ENCODE measurements at regions not wholly inside any gene's neighbourhood (a gene's known extent, or its start where the extent isn't known, plus 50 kb on each side); places are given as distances from the start of the nearest gene placed in this dataset.

DNA sequence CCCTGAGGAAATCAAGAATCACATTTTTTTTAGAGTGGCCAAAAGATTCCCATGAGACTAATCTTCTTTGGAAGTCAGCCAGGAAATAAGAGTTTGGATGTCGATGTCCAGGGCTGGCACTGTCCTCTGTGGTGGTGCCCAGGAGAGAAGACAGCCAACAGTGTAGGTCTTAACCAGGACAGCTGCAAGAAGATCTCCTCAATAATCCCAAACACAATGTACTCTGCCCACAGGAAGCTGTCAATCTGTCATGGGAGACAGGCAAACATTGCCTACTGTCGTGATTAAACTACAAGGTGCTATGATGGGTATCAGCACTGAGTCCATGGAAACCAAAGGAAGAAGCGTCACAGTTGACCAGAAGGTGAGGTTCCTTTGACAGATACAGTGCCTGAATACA, 174.1 kb downstream of the PIK3R1 start:
- TF ChIP-seq POLR2A (IDR thresholded peaks at IDR 0.05), result no peak
- TF ChIP-seq, protein P1, sequence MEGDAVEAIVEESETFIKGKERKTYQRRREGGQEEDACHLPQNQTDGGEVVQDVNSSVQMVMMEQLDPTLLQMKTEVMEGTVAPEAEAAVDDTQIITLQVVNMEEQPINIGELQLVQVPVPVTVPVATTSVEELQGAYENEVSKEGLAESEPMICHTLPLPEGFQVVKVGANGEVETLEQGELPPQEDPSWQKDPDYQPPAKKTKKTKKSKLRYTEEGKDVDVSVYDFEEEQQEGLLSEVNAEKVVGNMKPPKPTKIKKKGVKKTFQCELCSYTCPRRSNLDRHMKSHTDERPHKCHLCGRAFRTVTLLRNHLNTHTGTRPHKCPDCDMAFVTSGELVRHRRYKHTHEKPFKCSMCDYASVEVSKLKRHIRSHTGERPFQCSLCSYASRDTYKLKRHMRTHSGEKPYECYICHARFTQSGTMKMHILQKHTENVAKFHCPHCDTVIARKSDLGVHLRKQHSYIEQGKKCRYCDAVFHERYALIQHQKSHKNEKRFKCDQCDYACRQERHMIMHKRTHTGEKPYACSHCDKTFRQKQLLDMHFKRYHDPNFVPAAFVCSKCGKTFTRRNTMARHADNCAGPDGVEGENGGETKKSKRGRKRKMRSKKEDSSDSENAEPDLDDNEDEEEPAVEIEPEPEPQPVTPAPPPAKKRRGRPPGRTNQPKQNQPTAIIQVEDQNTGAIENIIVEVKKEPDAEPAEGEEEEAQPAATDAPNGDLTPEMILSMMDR (IDR thresholded peaks at IDR 0.05), result no peak
- TF ChIP-seq EP300 (IDR thresholded peaks at IDR 0.05), result no peak
- TF ChIP-seq POLR2AphosphoS5 (IDR thresholded peaks at IDR 0.05), result no peak

Data from gastroesophageal sphincter (tissue), 3 donors.